NCI-H524 (cell line): ENCODE measurements at regions not wholly inside any gene's neighbourhood (a gene's known extent, or its start where the extent isn't known, plus 50 kb on each side); places are given as distances from the start of the nearest gene placed in this dataset.

Source experiments
- DNase-seq, 2 experiments: peaks; one replicate each; lab custom pipeline; 2025; lab: John Stamatoyannopoulos, UW

- DNase-seq: no peak
Observed at GRCh38 chr15:39207532-39208115, 373.3 kb upstream of the THBS1 start.

GRCh38 chr15:39208187-39208586, 372.7 kb upstream of the THBS1 start:
- no peak for DNase-seq

GRCh38 chr15:39209548-39210211, 371.2 kb upstream of the THBS1 start:
- no peak for DNase-seq

- no peak for DNase-seq
Observed at GRCh38 chr15:39211108-39211979, 369.5 kb upstream of the THBS1 start.

GRCh38 chr15:39213385-39213840, 367.5 kb upstream of the THBS1 start:
- DNase-seq: no peak

- no peak for DNase-seq
Observed at GRCh38 chr15:39215015-39215414, 365.9 kb upstream of the THBS1 start.

GRCh38 chr15:39216816-39217215, 364.1 kb upstream of the THBS1 start:
- DNase-seq: no peak

- DNase-seq: no peak
Observed at GRCh38 chr15:39219608-39220007, 361.3 kb upstream of the THBS1 start.

GRCh38 chr15:39226169-39226937, 354.5 kb upstream of the THBS1 start:
- DNase-seq: no peak

GRCh38 chr15:39227001-39227400, 353.9 kb upstream of the THBS1 start:
- DNase-seq: no peak

GRCh38 chr15:39228889-39229288, 352.0 kb upstream of the THBS1 start:
- DNase-seq: no peak

GRCh38 chr15:39230205-39230907, 350.5 kb upstream of the THBS1 start:
- peak; percentile 33 to 64 for DNase-seq

GRCh38 chr15:39230908-39231285, 350.0 kb upstream of the THBS1 start:
- no peak for DNase-seq

- no peak for DNase-seq
Observed at GRCh38 chr15:39232512-39232911, 348.4 kb upstream of the THBS1 start.

- DNase-seq: no peak
Observed at GRCh38 chr15:39235084-39235795, 345.6 kb upstream of the THBS1 start.

- no peak for DNase-seq
Observed at GRCh38 chr15:39236375-39236774, 344.5 kb upstream of the THBS1 start.

GRCh38 chr15:39238443-39238842, 342.4 kb upstream of the THBS1 start:
- DNase-seq: no peak

- DNase-seq: no peak
Observed at GRCh38 chr15:39239562-39239961, 341.3 kb upstream of the THBS1 start.

GRCh38 chr15:39242345-39242744, 338.5 kb upstream of the THBS1 start:
- no peak for DNase-seq

GRCh38 chr15:39243396-39243795, 337.5 kb upstream of the THBS1 start:
- DNase-seq: no peak

GRCh38 chr15:39244776-39245175, 336.1 kb upstream of the THBS1 start:
- no peak for DNase-seq
